Right ventricle myocardium superior (tissue), 1 donor: ENCODE measurements at regions not wholly inside any gene's neighbourhood (a gene's known extent, or its start where the extent isn't known, plus 50 kb on each side); places are given as distances from the start of the nearest gene placed in this dataset.
"Not testable (repeated sequence)": the region's sequence is repeated elsewhere in the genome, so short reads cannot be mapped to it uniquely, and the experiment has no call there.

Source experiments
- ATAC-seq: fragments of 200-7000 bp; cut with Tn5 transposase; one replicate; pipeline ENCODE4 v1.9.1; 2020; ENCODE audit warnings: mild to moderate bottlenecking; ENCODE audit not compliant: poor library complexity
- DNase-seq: peaks from one replicate; pipeline ENCODE4 v3.0.0-alpha.2; 2020
- intact Hi-C: fragments of 100-400 bp; cut with DNase I; formaldehyde crosslinking; loops from one replicate; pipeline ENCODE4 v1.11.2; 2022
- donor health status: DM: no; HTN: yes; CAD: no; lungs with severe emphysema.

DNA sequence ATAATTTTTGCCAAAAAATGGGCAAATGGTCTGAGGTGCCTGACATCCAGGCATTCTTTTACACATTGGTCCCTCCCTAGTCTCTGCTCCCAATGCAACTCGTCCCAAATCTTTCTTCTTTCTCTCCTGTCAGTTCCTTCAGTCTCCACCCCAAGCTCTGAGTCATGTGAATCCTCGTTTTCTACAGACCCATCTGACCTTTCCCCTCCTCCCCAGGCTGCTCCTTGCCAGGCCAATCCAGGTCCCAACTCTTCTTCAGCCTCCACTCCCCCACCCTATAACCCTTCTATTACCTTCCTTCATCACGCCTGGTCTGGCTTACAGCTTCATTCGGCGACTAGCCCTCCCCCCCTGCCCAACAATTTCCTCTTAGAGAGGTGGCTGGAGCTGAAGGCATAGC lies 55.3 kb downstream of the BBS10 start:
- intact Hi-C loops, ATAC-seq, DNase-seq: not testable (repeated sequence)

DNA sequence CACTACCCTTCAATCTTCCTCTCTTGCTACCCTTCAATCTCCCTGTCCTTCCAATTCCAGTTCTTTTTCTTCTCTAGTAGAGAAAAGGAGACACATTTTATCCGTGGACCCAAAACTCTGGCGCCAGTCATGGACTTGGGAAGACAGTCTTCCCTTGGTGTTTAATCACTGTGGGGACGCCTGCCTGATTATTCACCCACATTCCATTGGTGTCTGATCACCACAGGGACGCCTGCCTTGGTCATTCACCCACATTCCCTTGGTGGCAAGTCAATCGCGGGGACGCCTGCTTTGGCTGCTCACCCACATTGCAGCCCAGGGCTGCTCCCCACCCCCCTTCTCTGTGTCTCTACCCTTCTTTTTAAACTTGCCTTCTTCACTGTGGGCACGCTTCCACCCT lies 55.9 kb downstream of the BBS10 start:
- DNase-seq, ATAC-seq, intact Hi-C loops: not testable (repeated sequence)

DNA sequence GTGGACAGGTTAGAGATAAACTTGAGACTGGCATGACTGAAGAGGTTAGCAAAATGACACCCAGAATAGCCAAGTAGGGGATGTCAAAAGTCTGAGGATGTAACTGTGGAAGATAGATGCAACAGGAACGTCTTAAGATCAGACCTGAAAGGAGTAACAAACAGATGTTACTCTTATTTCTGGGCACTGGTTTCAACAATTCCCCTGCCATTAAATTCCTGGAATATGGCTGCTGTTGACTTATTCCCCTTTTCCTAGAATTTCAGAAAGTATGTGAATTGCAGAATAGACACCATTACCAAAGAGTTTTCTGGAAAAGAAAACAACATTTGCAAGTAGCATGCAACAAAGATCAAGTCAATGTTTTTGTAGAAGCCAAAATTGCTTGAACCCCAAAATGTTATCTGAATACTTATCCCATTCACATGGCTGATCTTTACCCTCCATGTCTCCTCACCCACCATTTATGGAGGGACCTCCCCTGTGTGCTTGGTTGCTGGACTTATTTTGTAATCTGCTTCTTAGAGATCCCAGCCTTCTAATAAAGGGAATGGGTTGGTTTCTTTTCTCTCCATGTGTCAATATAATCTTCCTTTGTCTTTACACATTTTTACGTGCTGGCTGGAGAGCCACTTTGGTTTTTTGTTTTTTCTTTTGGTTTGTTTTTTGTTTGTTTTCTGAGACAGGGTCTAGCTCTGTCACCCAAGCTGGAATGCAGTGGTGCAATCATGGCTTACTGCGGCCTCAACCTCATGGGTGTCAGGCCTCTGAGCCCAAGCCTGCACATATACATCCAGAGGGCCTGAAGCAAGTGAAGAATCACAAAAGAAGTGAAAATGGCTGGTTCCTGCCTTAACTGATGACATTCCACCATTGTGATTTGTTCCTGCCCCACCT lies 57.0 kb downstream of the BBS10 start:
- ATAC-seq (peak; percentile 39), DNase-seq (no peak)
- intact Hi-C loops: no loop called here

GRCh38 chr12:76288218-76288617 lies 60.0 kb downstream of the BBS10 start:
- intact Hi-C loops: no loop called here
- ATAC-seq (no peak), DNase-seq (no peak)

- intact Hi-C loops: no loop called here
- DNase-seq: no peak
- no peak for ATAC-seq
Observed at GRCh38 chr12:76284816-76285750, 63.1 kb downstream of the BBS10 start.

DNA sequence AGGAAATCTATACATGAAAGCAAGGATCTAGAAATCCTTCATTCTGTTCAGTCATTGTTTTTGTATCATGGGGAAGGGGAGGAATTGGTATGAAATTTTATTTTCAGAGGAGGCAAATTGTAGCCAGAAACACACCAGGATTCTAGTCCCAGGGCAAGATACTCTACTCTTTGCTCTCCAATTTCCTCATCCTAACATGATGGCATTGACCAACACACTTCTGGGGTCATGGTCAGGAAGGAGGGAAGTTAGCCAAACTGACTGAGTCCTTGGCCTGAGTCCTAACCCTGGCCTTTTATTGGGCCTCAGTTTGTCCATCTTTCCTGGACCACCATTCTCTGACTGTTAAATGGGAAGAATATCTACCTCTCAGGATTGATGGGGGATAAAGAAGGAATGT lies 65.5 kb downstream of the BBS10 start:
- intact Hi-C loops: no loop called here
- ATAC-seq: no peak
- DNase-seq: no peak

- no peak for DNase-seq
- no peak for ATAC-seq
- intact Hi-C loops: no loop called here
Observed at GRCh38 chr12:76277480-76277879, 70.7 kb downstream of the BBS10 start.

DNA sequence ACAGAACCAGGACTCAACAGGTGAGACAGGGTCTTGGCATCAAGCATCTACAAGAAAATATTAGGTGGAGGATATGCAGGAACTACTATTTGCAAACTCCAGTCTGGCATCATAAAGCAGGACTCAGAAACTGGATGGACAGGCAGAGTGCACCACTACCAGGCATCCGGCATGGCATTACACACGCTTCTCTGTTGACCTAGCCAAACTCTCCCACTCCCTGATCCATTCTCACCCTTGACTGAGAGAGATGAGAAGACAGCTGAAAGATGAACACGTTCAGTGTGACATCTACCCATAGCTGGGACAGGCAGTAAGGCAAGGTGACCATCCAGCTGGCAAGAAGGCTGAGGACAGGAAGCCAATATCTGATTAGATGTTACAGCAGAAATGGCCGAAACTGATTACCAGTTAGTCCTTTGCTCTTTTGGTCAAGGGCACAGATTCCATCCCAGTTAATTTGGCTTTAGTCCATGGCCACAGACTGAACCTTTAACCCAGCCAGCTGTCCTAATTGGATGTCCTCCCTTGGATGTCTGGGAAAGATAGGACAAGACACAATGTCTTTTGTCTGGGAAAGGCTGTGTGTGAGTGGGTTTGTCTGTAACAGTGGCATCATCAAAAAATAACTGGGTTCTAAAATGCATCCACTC lies 71.6 kb downstream of the BBS10 start:
- intact Hi-C loops: no loop called here
- DNase-seq: no peak
- ATAC-seq: peak; percentile 49

- DNase-seq (no peak), ATAC-seq (no peak)
- intact Hi-C loops: no loop called here
Observed at GRCh38 chr12:76275511-76276093, 72.6 kb downstream of the BBS10 start.

DNA sequence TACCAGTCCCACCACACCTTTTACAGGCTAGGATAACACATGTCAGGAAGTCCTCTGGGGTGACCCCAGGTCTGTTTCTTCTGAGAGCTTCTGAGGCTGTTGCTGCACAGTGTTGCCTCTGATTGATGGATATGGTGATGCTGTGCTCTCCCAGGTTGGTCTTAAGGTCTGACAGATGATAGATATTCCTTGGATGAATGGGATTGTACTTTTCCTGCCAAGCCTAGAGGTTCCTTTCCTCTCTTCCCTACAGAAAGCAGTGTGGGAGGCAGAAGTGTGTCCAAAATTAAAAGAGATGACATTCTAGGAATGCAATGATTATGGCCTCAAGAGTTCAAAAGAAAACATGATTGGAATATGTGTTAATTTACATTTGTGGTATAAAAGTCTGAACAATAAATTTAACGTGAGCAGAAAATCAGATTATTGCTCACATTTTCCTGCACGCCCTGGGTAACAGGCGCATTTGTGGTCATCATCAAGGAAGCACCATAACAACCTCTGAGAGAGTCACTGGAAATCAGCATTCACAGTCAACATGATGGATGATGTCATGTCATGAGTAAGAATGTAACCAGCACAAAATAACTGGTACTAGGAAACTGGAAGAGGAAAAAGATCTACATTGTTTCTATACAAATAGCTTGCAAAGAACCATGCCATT lies 73.7 kb downstream of the BBS10 start:
- DNase-seq (no peak), ATAC-seq (no peak)
- intact Hi-C loops: no loop called here

- intact Hi-C loops: no loop called here
- DNase-seq (no peak), ATAC-seq (no peak)
Observed at GRCh38 chr12:76272287-76272686, 75.9 kb downstream of the BBS10 start.

- no peak for ATAC-seq
- intact Hi-C loops: no loop called here
- no peak for DNase-seq
Observed at GRCh38 chr12:76270657-76271358, 77.4 kb downstream of the BBS10 start.

DNA sequence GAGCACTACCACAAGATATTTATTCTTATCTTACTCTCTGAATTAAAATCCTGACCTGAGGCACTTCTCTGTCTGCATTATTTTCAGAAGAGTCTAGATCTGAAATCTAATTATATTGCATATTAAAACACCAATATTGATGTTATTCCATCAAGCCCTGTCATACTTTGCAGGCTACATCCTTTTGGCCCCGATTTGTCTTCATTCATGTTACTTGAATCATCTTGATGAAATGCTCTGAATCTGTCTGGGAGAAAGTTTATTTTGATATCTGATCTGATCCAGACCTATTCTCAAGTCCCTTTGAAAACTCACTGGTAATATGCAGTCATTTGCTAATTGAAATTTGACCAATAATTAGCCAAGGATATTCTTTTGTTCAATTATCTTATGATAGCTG lies 79.9 kb downstream of the BBS10 start:
- DNase-seq (no peak), ATAC-seq (no peak)
- intact Hi-C loops: no loop called here

- DNase-seq (peak; percentile 46), ATAC-seq (peak; percentile 95)
- intact Hi-C loops: no loop called here
Observed at GRCh38 chr12:76266797-76267196, 81.4 kb downstream of the BBS10 start.

GRCh38 chr12:76265424-76266180 lies 82.6 kb downstream of the BBS10 start:
- DNase-seq (no peak), ATAC-seq (no peak)
- intact Hi-C loops: no loop called here

DNA sequence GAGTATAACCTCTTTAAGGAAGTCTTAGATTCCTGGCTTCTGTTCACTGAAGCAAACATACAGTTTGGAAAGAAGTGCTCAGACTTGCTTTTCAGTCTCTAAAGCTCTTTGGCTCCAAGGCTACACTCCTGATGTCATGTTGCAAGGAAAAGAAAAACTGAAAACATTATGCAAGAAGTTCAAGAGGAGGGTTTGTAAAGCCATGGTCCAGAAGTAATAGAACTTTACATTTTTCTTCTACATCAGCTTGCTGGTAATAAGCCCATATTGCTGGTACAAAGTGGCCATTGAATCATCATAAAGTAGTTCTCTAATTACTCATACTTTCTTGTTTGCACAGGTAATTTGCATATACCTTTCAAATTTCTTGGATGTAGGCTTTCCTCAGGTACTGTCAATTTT lies 83.6 kb downstream of the BBS10 start:
- no peak for DNase-seq
- ATAC-seq: no peak
- intact Hi-C loops: no loop called here

DNA sequence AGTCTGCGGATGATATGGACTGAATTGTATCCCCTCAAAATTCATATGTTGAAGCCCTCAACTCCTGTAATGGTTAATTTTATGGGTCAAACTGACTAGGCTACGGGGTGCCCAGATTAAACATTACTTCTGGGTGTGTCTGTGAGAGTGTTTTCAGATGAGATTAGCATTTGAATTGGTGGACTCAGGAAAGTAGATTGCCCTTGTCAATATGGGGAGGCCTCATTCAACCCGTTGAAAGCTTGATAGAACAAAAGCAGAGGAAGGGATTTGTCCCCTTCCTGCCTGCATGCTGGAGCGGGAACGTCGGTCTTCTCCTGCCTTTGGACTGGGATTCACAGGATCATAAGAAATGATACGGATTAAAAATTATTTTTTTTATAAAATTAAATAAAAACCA lies 84.5 kb downstream of the BBS10 start:
- ATAC-seq: no peak
- intact Hi-C loops: no loop called here
- no peak for DNase-seq
